WTC11 (cell line): ENCODE measurements at regions not wholly inside any gene's neighbourhood (a gene's known extent, or its start where the extent isn't known, plus 50 kb on each side); places are given as distances from the start of the nearest gene placed in this dataset.

Source experiments
- ATAC-seq: fragments of 200-7000 bp; cut with Tn5 transposase; 2 replicates; pipeline ENCODE4 v1.10.0; 2021; ENCODE audit warnings: mild to moderate bottlenecking, moderate library complexity
- CTCF ChIA-PET: fragments of 300-600 bp; sonication (Branson Sonifier 250); formaldehyde crosslinking; loops from one replicate; lab custom pipeline; 2021; ENCODE audit warnings: antibody characterized with exemption; lab: Charles Lee
- POLR2A ChIA-PET: fragments of 350-600 bp; sonication (Branson Sonifier 250); formaldehyde crosslinking; loops from one replicate; lab custom pipeline; 2021; ENCODE audit warnings: antibody characterized with exemption; lab: Charles Lee
- DNase-seq: peaks from one replicate; pipeline ENCODE4 v3.0.0; 2021; ENCODE audit warnings: low spot score
- H3K27ac Mint-ChIP-seq: 2 replicates; pipeline ENCODE4 v1.8.0; 2021; ENCODE audit warnings: mixed read lengths
- H3K27me3 Mint-ChIP-seq: 2 replicates; pipeline ENCODE4 v1.8.0; 2021; ENCODE audit warnings: low read depth, mild to moderate bottlenecking, moderate library complexity, mixed read lengths
- H3K36me3 Mint-ChIP-seq: 2 replicates; pipeline ENCODE4 v1.8.0; 2021; ENCODE audit warnings: mixed read lengths
- H3K4me1 Mint-ChIP-seq: 2 replicates; pipeline ENCODE4 v1.8.0; 2022; ENCODE audit warnings: mixed read lengths
- H3K4me3 Mint-ChIP-seq: 2 replicates; pipeline ENCODE4 v1.8.0; 2021; ENCODE audit warnings: mild to moderate bottlenecking, moderate library complexity, mixed read lengths
- H3K9me3 Mint-ChIP-seq: 2 replicates; pipeline ENCODE4 v1.8.0; 2021; ENCODE audit warnings: mixed read lengths
- E2F5 ChIP-seq: sonication (generic); formaldehyde crosslinking; IDR thresholded peaks from 2 replicates; pipeline ENCODE4 v1.8.1; 2022; ENCODE audit warnings: mild to moderate bottlenecking, moderate library complexity, missing genetic modification reagents
- ELF4 ChIP-seq: sonication (generic); formaldehyde crosslinking; IDR thresholded peaks from 2 replicates; pipeline ENCODE4 v1.8.1; 2022; ENCODE audit warnings: low read depth, mild to moderate bottlenecking, moderate library complexity, missing genetic modification reagents
- FOXK1 ChIP-seq: sonication (generic); formaldehyde crosslinking; IDR thresholded peaks from 2 replicates; pipeline ENCODE4 v1.8.0; 2022; ENCODE audit warnings: mild to moderate bottlenecking, moderate library complexity, missing genetic modification reagents
- GTF2I ChIP-seq: fragments of 250-450 bp; sonication (Bioruptor Pico); conservative IDR thresholded peaks from 2 replicates; pipeline ENCODE4 v1.4.0; 2021; ENCODE audit warnings: mild to moderate bottlenecking
- KAT7 ChIP-seq: sonication (generic); formaldehyde crosslinking; IDR thresholded peaks from 2 replicates; pipeline ENCODE4 v1.8.1; 2023; ENCODE audit warnings: missing genetic modification reagents, mild to moderate bottlenecking, borderline replicate concordance
- MLX ChIP-seq: sonication (generic); formaldehyde crosslinking; IDR thresholded peaks from 2 replicates; pipeline ENCODE4 v1.8.1; 2023; ENCODE audit warnings: mild to moderate bottlenecking, missing genetic modification reagents, moderate library complexity
- MYBL2 ChIP-seq: sonication (generic); formaldehyde crosslinking; IDR thresholded peaks from 2 replicates; pipeline ENCODE4 v1.8.1; 2023; ENCODE audit warnings: mild to moderate bottlenecking, moderate library complexity, missing genetic modification reagents
- NR3C1 ChIP-seq: sonication (generic); formaldehyde crosslinking; conservative IDR thresholded peaks from 2 replicates; pipeline ENCODE4 v1.8.1; 2023; ENCODE audit warnings: low read depth, mild to moderate bottlenecking, missing genetic modification reagents
- TCF7 ChIP-seq: sonication (generic); formaldehyde crosslinking; IDR thresholded peaks from 2 replicates; pipeline ENCODE4 v1.8.0; 2022; ENCODE audit warnings: mild to moderate bottlenecking, low read depth, missing genetic modification reagents, moderate library complexity
- ZBTB21 ChIP-seq: sonication (generic); formaldehyde crosslinking; IDR thresholded peaks from 2 replicates; pipeline ENCODE4 v1.8.1; 2023; ENCODE audit warnings: mild to moderate bottlenecking, missing genetic modification reagents, borderline replicate concordance
- ZNF263 ChIP-seq: sonication (generic); formaldehyde crosslinking; IDR thresholded peaks from 2 replicates; pipeline ENCODE4 v1.8.1; 2022; ENCODE audit warnings: low read depth, mild to moderate bottlenecking, moderate library complexity, missing genetic modification reagents
- ZNF396 ChIP-seq: fragments of 250-450 bp; sonication (Bioruptor Pico); IDR thresholded peaks from 2 replicates; pipeline ENCODE4 v1.8.0; 2021; ENCODE audit warnings: mild to moderate bottlenecking, moderate library complexity, borderline replicate concordance
- ZNF425 ChIP-seq: fragments of 250-450 bp; sonication (Bioruptor Pico); conservative IDR thresholded peaks from 2 replicates; pipeline ENCODE4 v1.9.0; 2021; ENCODE audit warnings: mild to moderate bottlenecking
- TF ChIP-seq, protein P1 (sequence below): sonication (generic); formaldehyde crosslinking; IDR thresholded peaks from 2 replicates; pipeline ENCODE4 v1.8.1; 2023; ENCODE audit warnings: mild to moderate bottlenecking, missing genetic modification reagents
- TF ChIP-seq, protein P2 (sequence below): sonication (generic); formaldehyde crosslinking; conservative IDR thresholded peaks from 2 replicates; pipeline ENCODE4 v1.8.1; 2023; ENCODE audit warnings: mild to moderate bottlenecking, low read depth, missing genetic modification reagents, moderate library complexity
- TF ChIP-seq, protein P3 (sequence below): sonication (generic); formaldehyde crosslinking; IDR thresholded peaks from 2 replicates; pipeline ENCODE4 v1.8.0; 2023; ENCODE audit warnings: missing genetic modification reagents
- TF ChIP-seq, protein P4 (sequence below): fragments of 250-450 bp; sonication (Bioruptor Pico); IDR thresholded peaks from 2 replicates; pipeline ENCODE4 v1.9.0; 2021; ENCODE audit warnings: moderate library complexity, mild to moderate bottlenecking, inconsistent platforms, borderline replicate concordance

GRCh38 chr7:67432536-67433234, 436.1 kb downstream of the TYW1 start (continued):
- TF ChIP-seq FOXK1 (CRISPR knock-in tag) (no peak), ZBTB21 (CRISPR knock-in tag) (no peak), ZNF396 (CRISPR knock-in tag) (no peak), ELF4 (CRISPR knock-in tag) (no peak), MYBL2 (no peak)
- TF ChIP-seq, protein P1, sequence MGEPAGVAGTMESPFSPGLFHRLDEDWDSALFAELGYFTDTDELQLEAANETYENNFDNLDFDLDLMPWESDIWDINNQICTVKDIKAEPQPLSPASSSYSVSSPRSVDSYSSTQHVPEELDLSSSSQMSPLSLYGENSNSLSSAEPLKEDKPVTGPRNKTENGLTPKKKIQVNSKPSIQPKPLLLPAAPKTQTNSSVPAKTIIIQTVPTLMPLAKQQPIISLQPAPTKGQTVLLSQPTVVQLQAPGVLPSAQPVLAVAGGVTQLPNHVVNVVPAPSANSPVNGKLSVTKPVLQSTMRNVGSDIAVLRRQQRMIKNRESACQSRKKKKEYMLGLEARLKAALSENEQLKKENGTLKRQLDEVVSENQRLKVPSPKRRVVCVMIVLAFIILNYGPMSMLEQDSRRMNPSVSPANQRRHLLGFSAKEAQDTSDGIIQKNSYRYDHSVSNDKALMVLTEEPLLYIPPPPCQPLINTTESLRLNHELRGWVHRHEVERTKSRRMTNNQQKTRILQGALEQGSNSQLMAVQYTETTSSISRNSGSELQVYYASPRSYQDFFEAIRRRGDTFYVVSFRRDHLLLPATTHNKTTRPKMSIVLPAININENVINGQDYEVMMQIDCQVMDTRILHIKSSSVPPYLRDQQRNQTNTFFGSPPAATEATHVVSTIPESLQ (CRISPR knock-in tag): no peak

DNA sequence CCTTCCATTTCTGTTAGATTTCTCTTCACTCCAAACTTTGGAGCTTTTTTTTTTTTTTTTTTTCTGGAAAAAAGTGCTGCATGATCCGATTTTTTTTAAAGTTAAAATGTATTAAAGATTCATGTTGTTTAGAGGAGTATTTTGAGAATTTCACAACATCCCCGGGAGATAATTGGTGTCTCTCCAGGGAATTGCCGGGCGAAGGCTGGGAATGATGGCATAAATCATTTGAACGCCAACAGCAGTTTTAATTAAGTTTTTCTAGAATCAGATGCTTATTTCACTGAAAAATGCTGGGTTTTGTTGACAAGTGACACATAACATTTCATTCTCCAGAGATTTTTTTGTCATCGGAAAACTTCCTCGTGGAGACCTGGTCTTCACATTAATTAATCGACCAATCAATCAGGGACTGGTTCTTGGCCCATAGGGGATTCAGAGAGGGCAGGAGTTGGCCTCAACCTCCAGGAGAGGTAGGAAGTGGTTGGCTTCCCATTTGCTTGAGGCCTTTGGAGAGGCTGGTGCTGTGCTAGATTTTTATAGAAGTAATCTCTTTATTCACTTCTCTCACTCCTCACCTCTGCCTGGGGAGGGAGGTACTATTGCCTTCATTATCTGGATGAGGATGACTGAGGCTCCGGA, 439.4 kb downstream of the TYW1 start:
- DNase-seq (no peak), ATAC-seq (no peak)
- ChIA-PET POLR2A (interaction anchor here (0.6 kb wide), 1 partner anchor 1467 kb away, joined by 4 read pairs; no protein-coding TSS in a partner anchor), CTCF (interaction anchor here (0.6 kb wide), 1 partner anchor 604 kb away, joined by 4 read pairs; no protein-coding TSS in a partner anchor)
- peaks cover 24% of the 10 kb centered on the region for H3K4me1 Mint-ChIP-seq
- H3K4me3 Mint-ChIP-seq: no peak overlapping the region
- TF ChIP-seq GTF2I (CRISPR knock-in tag) (no peak), NR3C1 (no peak), MLX (no peak), ZNF425 (CRISPR knock-in tag) (no peak), TCF7 (CRISPR knock-in tag) (no peak), ZNF263 (CRISPR knock-in tag) (no peak), KAT7 (no peak), E2F5 (CRISPR knock-in tag) (no peak)
- TF ChIP-seq, protein P2, sequence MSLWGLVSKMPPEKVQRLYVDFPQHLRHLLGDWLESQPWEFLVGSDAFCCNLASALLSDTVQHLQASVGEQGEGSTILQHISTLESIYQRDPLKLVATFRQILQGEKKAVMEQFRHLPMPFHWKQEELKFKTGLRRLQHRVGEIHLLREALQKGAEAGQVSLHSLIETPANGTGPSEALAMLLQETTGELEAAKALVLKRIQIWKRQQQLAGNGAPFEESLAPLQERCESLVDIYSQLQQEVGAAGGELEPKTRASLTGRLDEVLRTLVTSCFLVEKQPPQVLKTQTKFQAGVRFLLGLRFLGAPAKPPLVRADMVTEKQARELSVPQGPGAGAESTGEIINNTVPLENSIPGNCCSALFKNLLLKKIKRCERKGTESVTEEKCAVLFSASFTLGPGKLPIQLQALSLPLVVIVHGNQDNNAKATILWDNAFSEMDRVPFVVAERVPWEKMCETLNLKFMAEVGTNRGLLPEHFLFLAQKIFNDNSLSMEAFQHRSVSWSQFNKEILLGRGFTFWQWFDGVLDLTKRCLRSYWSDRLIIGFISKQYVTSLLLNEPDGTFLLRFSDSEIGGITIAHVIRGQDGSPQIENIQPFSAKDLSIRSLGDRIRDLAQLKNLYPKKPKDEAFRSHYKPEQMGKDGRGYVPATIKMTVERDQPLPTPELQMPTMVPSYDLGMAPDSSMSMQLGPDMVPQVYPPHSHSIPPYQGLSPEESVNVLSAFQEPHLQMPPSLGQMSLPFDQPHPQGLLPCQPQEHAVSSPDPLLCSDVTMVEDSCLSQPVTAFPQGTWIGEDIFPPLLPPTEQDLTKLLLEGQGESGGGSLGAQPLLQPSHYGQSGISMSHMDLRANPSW: no peak
- TF ChIP-seq, protein P3, sequence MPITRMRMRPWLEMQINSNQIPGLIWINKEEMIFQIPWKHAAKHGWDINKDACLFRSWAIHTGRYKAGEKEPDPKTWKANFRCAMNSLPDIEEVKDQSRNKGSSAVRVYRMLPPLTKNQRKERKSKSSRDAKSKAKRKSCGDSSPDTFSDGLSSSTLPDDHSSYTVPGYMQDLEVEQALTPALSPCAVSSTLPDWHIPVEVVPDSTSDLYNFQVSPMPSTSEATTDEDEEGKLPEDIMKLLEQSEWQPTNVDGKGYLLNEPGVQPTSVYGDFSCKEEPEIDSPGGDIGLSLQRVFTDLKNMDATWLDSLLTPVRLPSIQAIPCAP: no peak
- TF ChIP-seq, protein P4, sequence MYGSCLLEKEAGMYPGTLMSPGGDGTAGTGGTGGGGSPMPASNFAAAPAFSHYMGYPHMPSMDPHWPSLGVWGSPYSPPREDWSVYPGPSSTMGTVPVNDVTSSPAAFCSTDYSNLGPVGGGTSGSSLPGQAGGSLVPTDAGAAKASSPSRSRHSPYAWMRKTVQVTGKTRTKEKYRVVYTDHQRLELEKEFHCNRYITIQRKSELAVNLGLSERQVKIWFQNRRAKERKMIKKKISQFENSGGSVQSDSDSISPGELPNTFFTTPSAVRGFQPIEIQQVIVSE: no peak
- TF ChIP-seq, protein P1 (CRISPR knock-in tag): no peak
- H3K27ac Mint-ChIP-seq: no peak overlapping the region
- H3K27me3 Mint-ChIP-seq: peaks cover 5% of the 10 kb centered on the region
- peaks cover 14% of the 10 kb centered on the region for H3K36me3 Mint-ChIP-seq
- peaks cover 50% of the 10 kb centered on the region for H3K9me3 Mint-ChIP-seq
